GM12878 (cell line): ENCODE measurements at regions not wholly inside any gene's neighbourhood (a gene's known extent, or its start where the extent isn't known, plus 50 kb on each side); places are given as distances from the start of the nearest gene placed in this dataset.

Source experiments
- ATAC-seq: fragments of 200-7000 bp; cut with Tn5 transposase; 3 replicates; pipeline ENCODE4 v1.9.1; 2020; ENCODE audit warnings: mild to moderate bottlenecking, moderate library complexity
- BruUV-seq: library from RNA; stranded (reverse); fragments of 400-500 nt; replicated peaks from 2 replicates; lab custom pipeline; 2021; lab: Mats Ljungman, UMichigan
- CTCF ChIA-PET: fragments of 300-600 bp; sonication (Branson Sonifier 250); formaldehyde crosslinking; extraction: SDS; loops from one replicate; lab custom pipeline; 2021; ENCODE audit warnings: inconsistent platforms; lab: Yijun Ruan, JAX
- POLR2A ChIA-PET: fragments of 350-600 bp; formaldehyde crosslinking; extraction: SDS; loops from one replicate; lab custom pipeline; 2021; ENCODE audit warnings: inconsistent platforms; lab: Charles Lee
- RAD21 ChIA-PET: fragments of 300-600 bp; sonication (Branson Sonifier 250); formaldehyde crosslinking; loops from one replicate; lab custom pipeline; 2023; ENCODE audit warnings: antibody characterized with exemption; ENCODE audit not compliant: unreplicated experiment; lab: Charles Lee
- SMC1A ChIA-PET: fragments of 300-600 bp; sonication (Branson Sonifier 250); formaldehyde crosslinking; loops from one replicate; lab custom pipeline; 2023; ENCODE audit not compliant: unreplicated experiment, uncharacterized antibody; lab: Charles Lee
- DNase-seq: peaks from one replicate; pipeline ENCODE4 v3.0.0-alpha.2; 2011; ENCODE audit warnings: low read depth, low spot score
- FAIRE-seq: peaks from 3 replicates; lab custom pipeline; 2011; peaks lifted over from hg19 to GRCh38; lab: Jason Lieb, UNC
- H2AFZ ChIP-seq: 2 replicates; pipeline ENCODE4 v1.6.0; 2011; ENCODE audit warnings: low read depth, low read length, control low read depth; ENCODE audit not compliant: control insufficient read depth
- H3K27ac ChIP-seq: 2 replicates; pipeline ENCODE4 v1.5.1; 2011; ENCODE audit warnings: control low read depth; ENCODE audit not compliant: control insufficient read depth, insufficient read depth
- H3K27me3 ChIP-seq, 2 experiments: replicated peaks in 1 of 2; 2 replicates each; pipeline versions ENCODE4 v1.6.0 to v1.6.1; 2011; ENCODE audit warnings: low read length in 1 of 2; ENCODE audit not compliant: control insufficient read depth in 2 of 2, insufficient read depth in 2 of 2
- H3K36me3 ChIP-seq, 2 experiments: 2 replicates each; pipeline ENCODE4 v1.5.1; 2011; ENCODE audit warnings: low read length in 1 of 2; ENCODE audit not compliant: control insufficient read depth in 2 of 2, insufficient read depth in 2 of 2
- H3K4me1 ChIP-seq: 2 replicates; pipeline ENCODE4 v1.6.1; 2011; ENCODE audit warnings: mild to moderate bottlenecking, low read length, moderate library complexity, mixed read lengths; ENCODE audit not compliant: control insufficient read depth, insufficient read depth
- H3K4me2 ChIP-seq: 2 replicates; pipeline ENCODE4 v1.6.0; 2011; ENCODE audit warnings: control low read depth; ENCODE audit not compliant: control insufficient read depth, insufficient read depth
- H3K4me3 ChIP-seq: fragments of 200-600 bp; sonication (generic); 2 replicates; pipeline ENCODE4 v1.5.1; 2016
- H3K79me2 ChIP-seq: 2 replicates; pipeline ENCODE4 v1.6.0; 2011; ENCODE audit warnings: low read length; ENCODE audit not compliant: control insufficient read depth, insufficient read depth
- H3K9ac ChIP-seq: 2 replicates; pipeline ENCODE4 v1.8.0; 2011; ENCODE audit warnings: low read length, control low read depth, mixed read lengths; ENCODE audit not compliant: control insufficient read depth, insufficient read depth
- H3K9me3 ChIP-seq: replicated peaks from 3 replicates; pipeline ENCODE4 v1.5.1; 2011; ENCODE audit warnings: mild to moderate bottlenecking, low read length; ENCODE audit not compliant: control insufficient read depth, insufficient read depth
- H4K20me1 ChIP-seq: 2 replicates; pipeline ENCODE4 v1.6.0; 2011; ENCODE audit not compliant: control insufficient read depth, insufficient read depth
- CBFB ChIP-seq: IDR thresholded peaks from 2 replicates; pipeline ENCODE4 v1.6.1; 2016; ENCODE audit warnings: antibody characterized with exemption, low read depth
- CREM ChIP-seq: IDR thresholded peaks from 2 replicates; pipeline ENCODE4 v1.6.1; 2014; ENCODE audit warnings: antibody characterized with exemption, low read depth
- GABPA ChIP-seq: IDR thresholded peaks from 2 replicates; pipeline ENCODE4 v1.6.1; 2014; ENCODE audit warnings: antibody characterized with exemption, low read depth, mild to moderate bottlenecking, inconsistent platforms
- HDAC6 ChIP-seq: fragments of 200-600 bp; sonication (generic); IDR thresholded peaks from one replicate; pipeline ENCODE4 v1.8.0; 2017; ENCODE audit warnings: antibody characterized with exemption; ENCODE audit not compliant: unreplicated experiment
- IRF3 ChIP-seq: fragments of 450-650 bp; IDR thresholded peaks from 2 replicates; pipeline ENCODE4 v1.6.1; 2014; ENCODE audit warnings: mild to moderate bottlenecking
- KDM1A ChIP-seq: fragments of 200-600 bp; sonication (generic); IDR thresholded peaks from 2 replicates; pipeline ENCODE4 v1.6.1; 2016; ENCODE audit warnings: borderline replicate concordance
- NFYB ChIP-seq: IDR thresholded peaks from 2 replicates; pipeline ENCODE4 v1.6.1; 2011; ENCODE audit warnings: low read depth, mild to moderate bottlenecking, low read length, improper control_type of control experiment, moderate library complexity; ENCODE audit not compliant: insufficient read depth
- PAX5 ChIP-seq: IDR thresholded peaks from 2 replicates; pipeline ENCODE4 v1.6.1; 2011; ENCODE audit warnings: low read depth, low read length, borderline replicate concordance
- POU2F2 ChIP-seq: IDR thresholded peaks from 3 replicates; pipeline ENCODE4 v1.6.1; 2011; ENCODE audit warnings: low read depth, mild to moderate bottlenecking, low read length, borderline replicate concordance
- SIX5 ChIP-seq: IDR thresholded peaks from 2 replicates; pipeline ENCODE4 v1.6.1; 2011; ENCODE audit warnings: mild to moderate bottlenecking, low read depth, low read length, moderate library complexity; ENCODE audit not compliant: severe bottlenecking
- SRF ChIP-seq, 2 experiments: IDR thresholded peaks; 2 replicates each; pipeline ENCODE4 v1.6.1; 2011; ENCODE audit warnings: low read depth in 2 of 2, low read length in 2 of 2, mild to moderate bottlenecking in 1 of 2, moderate library complexity in 1 of 2
- WGBS: methylation state at CpG from one replicate; pipeline ENCODE4 v1.1.6; 2016; ENCODE audit warnings: low lambda C conversion rate; ENCODE audit not compliant: insufficient replicate concordance, insufficient coverage; ENCODE audit errors: missing lambda C conversion rate; 5-methylcytosine and 5-hydroxymethylcytosine counted together
- in situ Hi-C: fragments of 300-500 bp; cut with MboI; formaldehyde crosslinking; loops from 9 replicates; pipeline ENCODE4 v1.14.3; 2018; ENCODE audit warnings: mixed read lengths
- intact Hi-C: fragments of 100-400 bp; cut with micrococcal nuclease; formaldehyde crosslinking; loops from one replicate; pipeline ENCODE4 v1.14.2; 2022; ENCODE audit not compliant: unreplicated experiment
- TF ChIP-seq, protein P1 (sequence below): IDR thresholded peaks from 2 replicates; pipeline ENCODE4 v1.6.1; 2012; ENCODE audit warnings: improper control_type of control experiment, low read depth, low read length; ENCODE audit not compliant: insufficient replicate concordance

- ChIA-PET POLR2A (no interaction called here), SMC1A (no interaction called here), CTCF (no interaction called here), RAD21 (no interaction called here)
- no peaks in the 10 kb centered on the region for H3K36me3 ChIP-seq
- no peaks in the 10 kb centered on the region for H4K20me1 ChIP-seq
- FAIRE-seq (no peak), DNase-seq (no peak), ATAC-seq (no peak)
- H3K27me3 ChIP-seq = peaks cover 0 to 4% of the 10 kb centered on the region in 2 experiments; a peak in 1 of 4 replicates
- no peak overlapping the region for H2AFZ ChIP-seq
- intact Hi-C loops (no loop called here), in situ Hi-C loops (no loop called here)
- H3K4me3 ChIP-seq = no peak overlapping the region
- TF ChIP-seq SIX5 = no peak
- no peak for TF ChIP-seq SRF (IDR thresholded peaks at IDR 0.05; ENCODE audit: low read depth in 2 of 2, low read length in 2 of 2)
- no peak for TF ChIP-seq POU2F2
- TF ChIP-seq CBFB = no peak
- TF ChIP-seq KDM1A = no peak
- TF ChIP-seq HDAC6 = no peak
- no peaks in the 10 kb centered on the region for H3K9me3 ChIP-seq
- H3K27ac ChIP-seq = no peak overlapping the region
- no peak overlapping the region for H3K4me2 ChIP-seq
- H3K4me1 ChIP-seq = peaks cover 9% of the 10 kb centered on the region
- no peaks in the 10 kb centered on the region for H3K79me2 ChIP-seq
- 58% methylated on average over 7 of the region's 7 CpGs for WGBS
- H3K9ac ChIP-seq = no peak overlapping the region
- BruUV-seq = no TSS peak
Observed at GRCh38 chr4:110294165-110294564, 95.8 kb upstream of the ELOVL6 start.

GRCh38 chr4:110292994-110293744, 94.8 kb upstream of the ELOVL6 start:
- no peak overlapping the region for H3K4me2 ChIP-seq
- intact Hi-C loops = no loop called here
- RAD21 ChIA-PET = no interaction called here
- FAIRE-seq (no peak), ATAC-seq (no peak), DNase-seq (no peak)
- H3K27me3 ChIP-seq = peaks cover 0 to 4% of the 10 kb centered on the region in 2 experiments; a peak in 1 of 4 replicates
- no peaks in the 10 kb centered on the region for H4K20me1 ChIP-seq
- CTCF ChIA-PET = no interaction called here
- H3K27ac ChIP-seq = no peak overlapping the region
- POLR2A ChIA-PET = no interaction called here
- H3K9ac ChIP-seq = no peak overlapping the region
- H3K9me3 ChIP-seq = no peaks in the 10 kb centered on the region
- peaks cover 9% of the 10 kb centered on the region for H3K4me1 ChIP-seq
- H2AFZ ChIP-seq = no peak overlapping the region
- SMC1A ChIA-PET = no interaction called here
- no peaks in the 10 kb centered on the region for H3K79me2 ChIP-seq
- 63% methylated on average over 23 of the region's 23 CpGs for WGBS
- in situ Hi-C loops = no loop called here
- no TSS peak for BruUV-seq
- no peak overlapping the region for H3K4me3 ChIP-seq
- H3K36me3 ChIP-seq = no peaks in the 10 kb centered on the region
- TF ChIP-seq, protein P1, sequence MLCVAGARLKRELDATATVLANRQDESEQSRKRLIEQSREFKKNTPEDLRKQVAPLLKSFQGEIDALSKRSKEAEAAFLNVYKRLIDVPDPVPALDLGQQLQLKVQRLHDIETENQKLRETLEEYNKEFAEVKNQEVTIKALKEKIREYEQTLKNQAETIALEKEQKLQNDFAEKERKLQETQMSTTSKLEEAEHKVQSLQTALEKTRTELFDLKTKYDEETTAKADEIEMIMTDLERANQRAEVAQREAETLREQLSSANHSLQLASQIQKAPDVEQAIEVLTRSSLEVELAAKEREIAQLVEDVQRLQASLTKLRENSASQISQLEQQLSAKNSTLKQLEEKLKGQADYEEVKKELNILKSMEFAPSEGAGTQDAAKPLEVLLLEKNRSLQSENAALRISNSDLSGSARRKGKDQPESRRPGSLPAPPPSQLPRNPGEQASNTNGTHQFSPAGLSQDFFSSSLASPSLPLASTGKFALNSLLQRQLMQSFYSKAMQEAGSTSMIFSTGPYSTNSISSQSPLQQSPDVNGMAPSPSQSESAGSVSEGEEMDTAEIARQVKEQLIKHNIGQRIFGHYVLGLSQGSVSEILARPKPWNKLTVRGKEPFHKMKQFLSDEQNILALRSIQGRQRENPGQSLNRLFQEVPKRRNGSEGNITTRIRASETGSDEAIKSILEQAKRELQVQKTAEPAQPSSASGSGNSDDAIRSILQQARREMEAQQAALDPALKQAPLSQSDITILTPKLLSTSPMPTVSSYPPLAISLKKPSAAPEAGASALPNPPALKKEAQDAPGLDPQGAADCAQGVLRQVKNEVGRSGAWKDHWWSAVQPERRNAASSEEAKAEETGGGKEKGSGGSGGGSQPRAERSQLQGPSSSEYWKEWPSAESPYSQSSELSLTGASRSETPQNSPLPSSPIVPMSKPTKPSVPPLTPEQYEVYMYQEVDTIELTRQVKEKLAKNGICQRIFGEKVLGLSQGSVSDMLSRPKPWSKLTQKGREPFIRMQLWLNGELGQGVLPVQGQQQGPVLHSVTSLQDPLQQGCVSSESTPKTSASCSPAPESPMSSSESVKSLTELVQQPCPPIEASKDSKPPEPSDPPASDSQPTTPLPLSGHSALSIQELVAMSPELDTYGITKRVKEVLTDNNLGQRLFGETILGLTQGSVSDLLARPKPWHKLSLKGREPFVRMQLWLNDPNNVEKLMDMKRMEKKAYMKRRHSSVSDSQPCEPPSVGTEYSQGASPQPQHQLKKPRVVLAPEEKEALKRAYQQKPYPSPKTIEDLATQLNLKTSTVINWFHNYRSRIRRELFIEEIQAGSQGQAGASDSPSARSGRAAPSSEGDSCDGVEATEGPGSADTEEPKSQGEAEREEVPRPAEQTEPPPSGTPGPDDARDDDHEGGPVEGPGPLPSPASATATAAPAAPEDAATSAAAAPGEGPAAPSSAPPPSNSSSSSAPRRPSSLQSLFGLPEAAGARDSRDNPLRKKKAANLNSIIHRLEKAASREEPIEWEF = no peak
- TF ChIP-seq GABPA (no peak), CREM (no peak), IRF3 (no peak), NFYB (no peak), PAX5 (no peak)
